ENCODE measurements at regions not wholly inside any gene's neighbourhood (a gene's known extent, or its start where the extent isn't known, plus 50 kb on each side); places are given as distances from the start of the nearest gene placed in this dataset.

DNA sequence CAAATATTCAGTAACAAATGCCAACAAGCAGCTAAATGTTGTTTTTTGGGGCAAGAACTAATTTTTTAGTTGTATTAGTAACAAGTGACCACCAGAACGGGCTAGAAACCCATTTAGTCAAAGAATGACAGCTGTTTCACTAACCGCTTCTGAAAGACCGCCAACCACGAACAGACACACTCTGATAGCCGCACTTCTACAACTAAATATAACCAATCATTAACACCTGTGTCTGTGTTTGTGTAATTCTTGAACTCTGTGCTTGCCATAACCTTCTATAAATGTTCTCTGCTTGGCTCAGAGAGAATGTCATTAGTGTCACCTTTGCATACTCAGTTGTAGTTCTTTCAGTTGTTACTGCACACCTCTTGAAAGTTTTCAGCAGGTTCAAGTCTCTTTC, 526.3 kb upstream of the LRRTM1 start (continued):
- TF ChIP-seq STAT1 (conservative IDR thresholded peaks at IDR 0.05) (no peak), BCL11A (IDR thresholded peaks at IDR 0.05; ENCODE audit: low read depth, low read length) (peak; percentile 57; the same call in 1 of the 2 replicates), DPF2 (IDR thresholded peaks at IDR 0.05) (peak; percentile 57; the same call in 1 of the 2 replicates), RFX5 (IDR thresholded peaks at IDR 0.05; ENCODE audit: low read depth, low read length) (no peak), IRF4 (IDR thresholded peaks at IDR 0.05; ENCODE audit: low read depth, low read length) (no peak), IKZF2 (IDR thresholded peaks at IDR 0.05) (peak; percentile 59 to 70), GABPA (IDR thresholded peaks at IDR 0.05; ENCODE audit: low read depth) (no peak), NFYB (IDR thresholded peaks at IDR 0.05; ENCODE audit: insufficient read depth, low read depth, low read length) (peak; percentile 61; the same call in 1 of the 2 replicates), MEF2B (IDR thresholded peaks at IDR 0.05; ENCODE audit: partially characterized antibody, poor library complexity, severe bottlenecking) (peak; percentile 81), MEF2A (IDR thresholded peaks at IDR 0.05; ENCODE audit: insufficient read depth, low read depth, low read length) (0 out of 2 replicates have a peak, but pooled peaks have one; percentile 32), SUZ12 (IDR thresholded peaks at IDR 0.05; ENCODE audit: unreplicated experiment) (no peak), TBL1XR1 (IDR thresholded peaks at IDR 0.05; ENCODE audit: low read depth, low read length) (no peak), POLR2AphosphoS5 (IDR thresholded peaks at IDR 0.05; ENCODE audit: low read length) (no peak), ZNF622 (IDR thresholded peaks at IDR 0.05) (no peak), PAX5 (IDR thresholded peaks at IDR 0.05; ENCODE audit: borderline replicate concordance, low read depth, low read length) (peak; percentile 35; the same call in 1 of the 2 replicates), CBX3 (IDR thresholded peaks at IDR 0.05; ENCODE audit: borderline replicate concordance, low read depth) (no peak), CHD4 (IDR thresholded peaks at IDR 0.05) (no peak), JUNB (IDR thresholded peaks at IDR 0.05) (no peak), HDAC2 (IDR thresholded peaks at IDR 0.05) (no peak), NBN (IDR thresholded peaks at IDR 0.05) (0 out of 2 replicates have a peak, but pooled peaks have one; percentile 60), EP300 (IDR thresholded peaks at IDR 0.05; ENCODE audit: borderline replicate concordance in 1 of 2, control insufficient read depth in 1 of 2, low read depth in 2 of 2, low read length in 2 of 2) (peak; percentile 24 to 48; a peak in 2 of 4 replicates), SREBF1 (IDR thresholded peaks at IDR 0.05; ENCODE audit: low read length) (no peak)
- TF ChIP-seq, protein P1, sequence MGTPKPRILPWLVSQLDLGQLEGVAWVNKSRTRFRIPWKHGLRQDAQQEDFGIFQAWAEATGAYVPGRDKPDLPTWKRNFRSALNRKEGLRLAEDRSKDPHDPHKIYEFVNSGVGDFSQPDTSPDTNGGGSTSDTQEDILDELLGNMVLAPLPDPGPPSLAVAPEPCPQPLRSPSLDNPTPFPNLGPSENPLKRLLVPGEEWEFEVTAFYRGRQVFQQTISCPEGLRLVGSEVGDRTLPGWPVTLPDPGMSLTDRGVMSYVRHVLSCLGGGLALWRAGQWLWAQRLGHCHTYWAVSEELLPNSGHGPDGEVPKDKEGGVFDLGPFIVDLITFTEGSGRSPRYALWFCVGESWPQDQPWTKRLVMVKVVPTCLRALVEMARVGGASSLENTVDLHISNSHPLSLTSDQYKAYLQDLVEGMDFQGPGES (IDR thresholded peaks at IDR 0.05), result no peak
- TF ChIP-seq, protein P2, sequence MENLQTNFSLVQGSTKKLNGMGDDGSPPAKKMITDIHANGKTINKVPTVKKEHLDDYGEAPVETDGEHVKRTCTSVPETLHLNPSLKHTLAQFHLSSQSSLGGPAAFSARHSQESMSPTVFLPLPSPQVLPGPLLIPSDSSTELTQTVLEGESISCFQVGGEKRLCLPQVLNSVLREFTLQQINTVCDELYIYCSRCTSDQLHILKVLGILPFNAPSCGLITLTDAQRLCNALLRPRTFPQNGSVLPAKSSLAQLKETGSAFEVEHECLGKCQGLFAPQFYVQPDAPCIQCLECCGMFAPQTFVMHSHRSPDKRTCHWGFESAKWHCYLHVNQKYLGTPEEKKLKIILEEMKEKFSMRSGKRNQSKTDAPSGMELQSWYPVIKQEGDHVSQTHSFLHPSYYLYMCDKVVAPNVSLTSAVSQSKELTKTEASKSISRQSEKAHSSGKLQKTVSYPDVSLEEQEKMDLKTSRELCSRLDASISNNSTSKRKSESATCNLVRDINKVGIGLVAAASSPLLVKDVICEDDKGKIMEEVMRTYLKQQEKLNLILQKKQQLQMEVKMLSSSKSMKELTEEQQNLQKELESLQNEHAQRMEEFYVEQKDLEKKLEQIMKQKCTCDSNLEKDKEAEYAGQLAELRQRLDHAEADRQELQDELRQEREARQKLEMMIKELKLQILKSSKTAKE (IDR thresholded peaks at IDR 0.05; ENCODE audit: low read depth, poor library complexity, severe bottlenecking), result peak; percentile 55
- TF ChIP-seq, protein P3, sequence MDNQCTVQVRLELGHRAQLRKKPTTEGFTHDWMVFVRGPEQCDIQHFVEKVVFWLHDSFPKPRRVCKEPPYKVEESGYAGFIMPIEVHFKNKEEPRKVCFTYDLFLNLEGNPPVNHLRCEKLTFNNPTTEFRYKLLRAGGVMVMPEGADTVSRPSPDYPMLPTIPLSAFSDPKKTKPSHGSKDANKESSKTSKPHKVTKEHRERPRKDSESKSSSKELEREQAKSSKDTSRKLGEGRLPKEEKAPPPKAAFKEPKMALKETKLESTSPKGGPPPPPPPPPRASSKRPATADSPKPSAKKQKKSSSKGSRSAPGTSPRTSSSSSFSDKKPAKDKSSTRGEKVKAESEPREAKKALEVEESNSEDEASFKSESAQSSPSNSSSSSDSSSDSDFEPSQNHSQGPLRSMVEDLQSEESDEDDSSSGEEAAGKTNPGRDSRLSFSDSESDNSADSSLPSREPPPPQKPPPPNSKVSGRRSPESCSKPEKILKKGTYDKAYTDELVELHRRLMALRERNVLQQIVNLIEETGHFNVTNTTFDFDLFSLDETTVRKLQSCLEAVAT (IDR thresholded peaks at IDR 0.05), result peak; percentile 86
- TF ChIP-seq, protein P4, sequence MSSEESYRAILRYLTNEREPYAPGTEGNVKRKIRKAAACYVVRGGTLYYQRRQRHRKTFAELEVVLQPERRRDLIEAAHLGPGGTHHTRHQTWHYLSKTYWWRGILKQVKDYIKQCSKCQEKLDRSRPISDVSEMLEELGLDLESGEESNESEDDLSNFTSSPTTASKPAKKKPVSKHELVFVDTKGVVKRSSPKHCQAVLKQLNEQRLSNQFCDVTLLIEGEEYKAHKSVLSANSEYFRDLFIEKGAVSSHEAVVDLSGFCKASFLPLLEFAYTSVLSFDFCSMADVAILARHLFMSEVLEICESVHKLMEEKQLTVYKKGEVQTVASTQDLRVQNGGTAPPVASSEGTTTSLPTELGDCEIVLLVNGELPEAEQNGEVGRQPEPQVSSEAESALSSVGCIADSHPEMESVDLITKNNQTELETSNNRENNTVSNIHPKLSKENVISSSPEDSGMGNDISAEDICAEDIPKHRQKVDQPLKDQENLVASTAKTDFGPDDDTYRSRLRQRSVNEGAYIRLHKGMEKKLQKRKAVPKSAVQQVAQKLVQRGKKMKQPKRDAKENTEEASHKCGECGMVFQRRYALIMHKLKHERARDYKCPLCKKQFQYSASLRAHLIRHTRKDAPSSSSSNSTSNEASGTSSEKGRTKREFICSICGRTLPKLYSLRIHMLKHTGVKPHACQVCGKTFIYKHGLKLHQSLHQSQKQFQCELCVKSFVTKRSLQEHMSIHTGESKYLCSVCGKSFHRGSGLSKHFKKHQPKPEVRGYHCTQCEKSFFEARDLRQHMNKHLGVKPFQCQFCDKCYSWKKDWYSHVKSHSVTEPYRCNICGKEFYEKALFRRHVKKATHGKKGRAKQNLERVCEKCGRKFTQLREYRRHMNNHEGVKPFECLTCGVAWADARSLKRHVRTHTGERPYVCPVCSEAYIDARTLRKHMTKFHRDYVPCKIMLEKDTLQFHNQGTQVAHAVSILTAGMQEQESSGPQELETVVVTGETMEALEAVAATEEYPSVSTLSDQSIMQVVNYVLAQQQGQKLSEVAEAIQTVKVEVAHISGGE (CRISPR knock-in tag; IDR thresholded peaks at IDR 0.05), result no peak
